ENCODE measurements at regions not wholly inside any gene's neighbourhood (a gene's known extent, or its start where the extent isn't known, plus 50 kb on each side); places are given as distances from the start of the nearest gene placed in this dataset.

DNA sequence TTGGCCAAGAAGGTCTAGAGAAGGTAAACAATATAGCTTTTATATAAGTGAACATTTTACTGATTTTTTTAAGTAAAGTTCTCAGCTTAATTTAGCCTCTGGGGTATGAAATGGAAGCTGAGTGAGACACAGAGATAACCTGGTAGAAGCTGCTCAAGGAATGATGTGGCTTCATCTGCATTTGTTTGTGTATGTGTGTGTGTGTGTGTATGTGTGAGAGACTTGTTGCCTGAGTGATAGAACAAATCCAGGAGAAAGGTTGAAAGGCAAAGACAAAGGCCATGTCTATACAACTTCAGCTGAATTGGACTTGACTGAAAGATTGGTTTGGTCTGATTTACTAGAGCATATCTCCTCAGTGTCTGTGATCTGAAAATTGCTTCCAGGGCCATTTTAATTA is 63.6 kb downstream of the PCDH7 start:
- DNase-seq (ENCODE audit: low spot score): no peak

DNA sequence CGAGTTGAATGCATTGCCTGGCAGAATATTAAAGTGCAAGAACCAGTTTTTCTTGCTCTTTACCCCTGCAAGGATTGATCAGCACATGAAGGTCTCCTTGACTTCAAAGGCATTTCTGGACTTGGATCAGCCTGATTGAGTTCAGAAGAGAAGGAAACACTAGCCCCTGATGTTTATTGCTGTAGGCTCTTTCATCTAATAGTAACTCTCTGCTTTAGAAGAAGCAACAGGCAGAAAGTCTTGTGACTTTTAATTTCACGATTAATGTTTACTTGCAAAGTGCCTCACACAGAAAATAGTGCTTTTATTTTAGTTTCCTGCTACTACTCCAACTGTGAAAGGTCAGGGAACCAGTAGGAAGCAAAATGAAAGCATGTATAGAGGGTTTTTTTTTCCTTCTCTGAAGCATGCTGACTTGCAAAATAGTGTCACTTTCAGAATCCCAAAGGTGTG is 69.1 kb downstream of the PCDH7 start:
- DNase-seq (ENCODE audit: low spot score): no peak

DNA sequence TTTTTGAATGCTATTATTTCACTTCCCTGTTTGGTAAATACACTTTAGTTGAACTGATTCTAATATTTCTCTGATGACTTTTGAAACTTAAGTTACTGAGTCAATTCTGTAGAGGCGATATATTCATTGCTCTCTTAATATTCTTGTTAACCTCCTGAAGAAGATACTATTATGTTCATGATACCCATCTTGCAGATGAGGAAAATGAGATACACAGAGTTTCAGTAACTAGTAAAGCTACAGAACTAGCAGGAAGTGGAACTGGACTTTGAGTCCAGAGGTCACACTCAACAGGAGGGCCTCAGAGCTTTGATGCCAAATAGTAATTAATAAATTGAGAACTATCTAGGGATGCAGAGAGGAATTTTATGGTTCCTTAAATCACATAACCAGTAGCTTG is 70.0 kb downstream of the PCDH7 start:
- no peak for DNase-seq (ENCODE audit: low spot score)

DNA sequence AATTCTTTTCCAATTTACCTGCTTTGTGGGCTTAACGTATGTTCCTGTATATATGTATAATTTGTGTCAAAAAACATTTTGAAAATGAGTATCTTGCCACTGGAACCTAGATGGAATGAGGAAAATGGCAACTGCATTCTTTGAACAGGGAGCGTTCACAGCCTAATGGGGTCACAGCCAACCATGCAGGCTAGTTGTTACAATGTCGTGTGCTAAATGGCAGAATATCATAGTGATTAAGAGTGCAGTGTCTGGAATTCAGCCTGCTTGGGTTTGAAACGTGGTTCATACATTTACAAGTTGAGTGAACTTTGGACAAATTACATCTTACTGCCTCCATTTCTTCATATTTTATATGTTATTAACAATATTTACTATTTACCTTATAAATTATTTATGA is 70.8 kb downstream of the PCDH7 start:
- no peak for DNase-seq (ENCODE audit: low spot score)

DNA sequence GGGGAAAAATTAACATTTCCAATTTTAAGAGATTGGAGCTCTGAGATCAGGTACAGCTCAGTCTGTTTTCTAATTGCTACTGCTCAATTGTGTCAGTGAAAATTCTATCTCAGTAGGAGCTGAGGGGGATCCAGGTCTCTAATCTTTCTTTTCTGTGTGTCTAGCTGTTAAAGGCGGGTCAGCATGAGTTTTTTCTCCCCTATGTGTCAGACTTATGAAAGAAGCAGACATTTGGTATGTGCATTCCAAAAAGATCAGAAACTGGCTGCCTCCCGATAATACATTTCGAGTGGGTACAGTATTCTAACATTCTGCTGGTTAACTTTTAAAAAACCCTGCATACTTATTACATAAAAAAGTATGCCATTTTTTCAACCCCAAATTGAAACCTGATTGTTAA is 72.4 kb downstream of the PCDH7 start:
- no peak for DNase-seq (ENCODE audit: low spot score)

DNA sequence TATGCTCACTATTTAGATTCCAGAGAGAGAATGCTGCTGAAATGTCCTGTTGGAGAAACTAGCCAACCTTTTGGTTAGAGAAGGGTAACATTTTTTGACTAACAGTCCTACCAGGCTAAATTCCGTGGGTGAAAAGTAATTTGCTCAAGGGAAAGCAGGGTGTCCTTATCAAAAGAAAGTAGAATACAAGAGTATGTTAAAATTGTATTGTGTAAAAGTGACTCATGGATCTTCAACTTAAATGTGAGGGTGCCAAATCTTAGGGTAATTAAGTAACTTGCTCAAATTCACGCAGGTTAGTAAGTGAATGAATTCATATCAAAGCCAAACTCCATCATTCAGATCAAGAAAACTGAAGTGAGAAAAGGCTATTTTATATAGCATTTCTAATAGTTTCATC is 81.7 kb downstream of the PCDH7 start:
- DNase-seq (ENCODE audit: low spot score): no peak

DNA sequence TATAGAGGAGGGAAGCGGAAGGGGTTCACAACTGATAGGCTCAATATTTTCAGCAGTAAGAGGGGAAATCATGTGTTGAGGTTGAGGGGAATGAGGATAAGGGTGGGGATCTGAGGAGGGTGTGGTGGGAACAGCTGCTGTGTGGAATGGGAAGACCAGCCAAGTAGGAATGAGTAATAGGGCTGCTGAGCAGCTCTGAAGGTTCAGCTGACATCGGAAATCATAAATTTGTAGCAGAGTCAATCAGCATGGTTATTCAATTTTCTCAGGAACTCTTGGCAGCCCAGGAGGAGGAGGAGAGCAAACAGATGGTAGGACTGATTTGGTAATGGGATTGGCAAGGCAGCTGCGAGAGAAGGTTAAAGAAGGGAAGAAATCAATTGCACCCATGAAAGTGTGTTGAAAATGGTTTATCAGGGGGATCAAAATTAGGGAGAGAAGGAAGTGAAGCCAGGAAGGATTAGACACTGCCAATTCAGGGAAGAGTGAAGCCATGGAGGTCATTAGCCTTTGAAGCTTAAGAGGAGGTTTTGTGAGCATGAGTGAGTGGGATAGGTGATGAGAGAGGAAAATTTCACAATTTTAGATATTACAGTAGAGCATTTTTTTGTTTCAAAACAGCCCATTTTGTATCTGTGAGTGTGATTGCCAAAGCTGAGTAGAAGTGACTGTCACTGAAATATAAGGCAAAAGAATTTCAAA is 82.6 kb downstream of the PCDH7 start:
- no peak for DNase-seq (ENCODE audit: low spot score)

DNA sequence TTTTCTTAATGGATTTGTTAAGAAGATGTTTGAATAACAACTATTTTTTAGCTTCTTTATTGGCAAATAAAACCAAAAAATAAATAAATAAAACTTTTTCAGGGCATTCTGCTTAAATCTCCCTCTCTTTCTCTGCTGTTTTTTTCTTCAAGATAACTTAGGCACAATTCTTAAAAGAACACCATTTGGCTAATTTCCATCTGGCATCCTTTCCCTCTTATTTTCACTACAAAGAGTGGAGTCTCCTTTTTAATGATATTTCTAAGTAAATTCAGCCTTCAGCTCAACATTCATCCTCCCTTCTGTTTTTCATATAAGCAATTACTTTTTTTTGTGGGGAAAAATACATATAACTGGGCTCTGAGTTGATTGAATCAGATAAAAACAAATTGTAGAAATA is 88.1 kb downstream of the PCDH7 start:
- DNase-seq (ENCODE audit: low spot score): no peak

DNA sequence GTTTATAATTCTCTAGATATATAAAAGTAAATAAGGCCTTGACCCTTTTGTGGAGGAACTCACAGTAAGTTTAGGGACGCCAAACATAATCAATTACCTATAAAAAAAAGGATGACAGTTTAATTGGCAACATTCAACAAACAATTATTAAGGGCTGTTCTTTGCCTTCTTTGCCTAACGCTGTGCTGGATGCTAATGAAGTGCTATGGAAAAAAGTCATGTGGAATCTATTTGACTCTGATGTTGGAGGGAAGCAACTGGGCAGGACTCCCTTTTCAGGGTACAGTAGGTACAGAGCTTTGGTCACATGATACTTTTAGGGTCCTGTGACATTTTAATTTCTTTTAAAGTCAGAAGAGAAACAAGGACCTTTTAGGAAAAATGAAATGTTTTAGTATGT is 91.1 kb downstream of the PCDH7 start:
- no peak for DNase-seq (ENCODE audit: low spot score)

DNA sequence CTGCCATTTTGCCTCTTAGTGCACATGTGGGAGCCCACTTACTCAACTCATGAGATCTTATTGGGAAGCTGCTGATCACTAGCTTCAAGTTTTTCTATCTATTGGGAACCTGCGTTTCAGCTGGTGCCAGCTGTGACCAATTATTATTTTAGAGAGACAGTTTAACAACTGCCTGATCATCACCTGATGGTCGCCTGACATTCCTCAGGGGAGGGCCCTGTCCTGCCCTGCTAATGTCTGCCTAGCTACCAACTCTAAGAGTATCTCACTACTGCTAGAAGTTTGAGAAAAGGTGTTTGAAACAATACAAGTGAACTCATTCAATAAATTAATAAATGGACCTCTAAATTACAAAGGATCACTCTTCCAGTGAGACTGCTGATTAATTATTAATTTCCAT is 95.5 kb downstream of the PCDH7 start:
- no peak for DNase-seq (ENCODE audit: low spot score)

DNA sequence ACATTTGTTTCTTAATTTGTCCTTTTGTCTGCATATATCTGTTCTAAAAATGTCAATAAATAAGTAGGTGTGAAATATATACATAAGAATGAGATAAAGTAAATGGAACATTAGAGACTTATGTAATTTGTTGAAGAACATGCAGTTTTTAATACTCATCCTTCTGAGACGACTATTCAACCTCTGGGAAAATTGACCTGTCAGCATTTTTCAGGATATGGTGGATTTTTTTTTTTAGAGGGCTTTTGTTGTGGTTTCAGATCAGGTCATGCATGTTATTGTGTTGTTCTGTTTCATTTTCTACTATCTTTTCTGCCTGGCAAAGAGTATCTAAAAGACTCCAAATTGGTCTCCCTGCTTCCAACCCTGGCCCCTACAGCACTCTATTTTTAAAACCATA is 97.3 kb downstream of the PCDH7 start:
- no peak for DNase-seq (ENCODE audit: low spot score)

DNA sequence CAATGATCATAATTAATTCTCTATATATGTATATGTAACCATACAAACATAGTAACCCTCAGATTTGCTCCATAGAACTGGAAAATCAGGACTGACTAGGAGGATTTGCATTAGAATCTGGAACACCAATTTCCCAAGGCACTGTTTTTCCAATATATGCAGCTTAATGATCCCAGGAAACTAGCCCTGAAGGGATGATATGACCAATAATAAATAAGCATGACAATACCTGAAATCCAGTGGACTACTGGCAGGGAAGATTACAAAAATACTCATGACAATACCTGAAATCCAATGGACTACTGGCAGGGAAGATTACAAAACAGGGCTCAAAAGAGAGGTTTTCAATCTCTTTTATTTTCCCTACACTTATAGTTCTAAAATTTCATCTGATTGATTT is 98.4 kb downstream of the PCDH7 start:
- DNase-seq (ENCODE audit: low spot score): no peak

DNA sequence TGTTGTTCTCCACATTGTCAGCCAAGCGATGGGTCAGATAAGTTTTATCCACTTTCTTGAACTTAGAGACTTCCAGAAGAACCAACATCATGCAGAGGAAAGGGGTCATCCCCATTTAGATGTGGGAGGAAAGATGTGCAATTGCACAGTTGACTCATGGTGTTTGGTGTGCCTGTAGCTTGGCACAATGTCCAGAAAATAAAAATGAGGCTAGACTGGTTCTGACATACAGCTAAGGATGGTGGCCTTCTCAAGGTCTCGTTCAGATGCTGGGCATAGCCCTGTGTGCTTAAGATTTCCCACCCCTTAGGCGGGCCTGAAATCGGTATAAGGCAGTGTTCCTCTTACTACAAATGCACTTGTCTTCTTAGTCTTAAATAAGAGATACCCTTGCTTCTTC is 101.1 kb downstream of the PCDH7 start:
- no peak for DNase-seq (ENCODE audit: low spot score)

DNA sequence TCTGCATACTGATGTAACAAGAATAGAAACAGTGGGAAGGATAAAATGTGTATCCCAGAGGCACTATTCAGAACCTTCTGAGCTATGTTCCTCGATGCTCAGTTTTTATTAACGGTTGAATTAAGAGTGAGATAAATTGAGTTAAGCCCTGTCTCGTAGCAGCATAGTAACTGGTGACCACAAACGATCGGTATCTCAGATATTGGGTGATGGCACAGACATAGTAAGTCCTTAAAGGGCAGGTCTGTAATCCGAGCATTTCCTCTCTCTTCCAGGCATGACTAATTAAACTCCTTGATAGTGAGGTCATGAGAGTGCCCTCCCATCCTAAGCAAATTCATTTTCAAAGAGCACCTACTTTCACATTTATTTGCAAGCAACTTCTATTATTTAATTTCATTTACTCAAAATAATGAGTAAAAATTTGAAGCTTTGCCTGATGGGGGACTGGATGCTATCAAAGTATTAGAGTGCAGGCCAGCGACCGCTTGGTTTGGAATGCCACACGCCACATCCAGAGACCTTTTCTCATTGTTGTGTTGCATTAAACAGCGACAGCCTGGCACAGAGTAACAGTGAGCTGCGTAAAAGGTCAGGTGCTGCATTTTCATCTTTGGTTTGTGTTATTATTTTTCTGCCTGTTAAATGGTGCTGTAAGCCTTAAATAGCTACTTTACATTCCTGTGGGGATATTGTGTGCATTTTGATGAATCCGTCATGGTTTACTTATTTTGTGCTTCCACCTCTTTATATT is 101.9 kb downstream of the PCDH7 start:
- no peak for DNase-seq (ENCODE audit: low spot score)

DNA sequence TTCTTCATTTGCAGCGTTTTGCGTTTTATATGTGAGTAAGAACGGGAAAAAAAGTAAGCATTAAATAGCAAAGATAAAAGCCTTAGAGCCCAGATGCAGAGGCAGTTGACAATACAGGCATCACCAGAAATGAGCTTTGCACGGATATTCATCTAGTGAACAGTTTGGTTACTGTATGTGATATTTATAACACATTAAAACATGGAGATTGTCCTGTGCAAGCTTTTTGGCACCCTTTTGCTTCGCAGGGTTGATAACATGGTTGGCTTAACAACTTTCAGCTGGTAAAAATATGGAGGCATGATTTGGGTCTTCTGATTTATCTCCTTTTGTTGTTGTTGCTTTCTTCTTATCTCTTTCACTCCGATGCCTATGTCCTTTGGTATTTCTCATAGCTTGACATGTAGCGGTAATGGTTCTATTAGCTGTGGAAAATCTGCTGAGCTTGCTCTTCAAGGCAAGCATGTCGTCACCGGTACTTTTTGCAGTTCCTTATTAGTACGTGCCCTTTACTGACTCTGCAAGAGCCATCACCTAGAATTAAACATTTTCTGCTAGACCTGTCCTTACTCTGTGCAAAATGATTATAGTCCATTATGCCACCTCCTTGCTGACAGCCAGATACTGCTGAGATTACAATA is 102.9 kb downstream of the PCDH7 start:
- no peak for DNase-seq (ENCODE audit: low spot score)

DNA sequence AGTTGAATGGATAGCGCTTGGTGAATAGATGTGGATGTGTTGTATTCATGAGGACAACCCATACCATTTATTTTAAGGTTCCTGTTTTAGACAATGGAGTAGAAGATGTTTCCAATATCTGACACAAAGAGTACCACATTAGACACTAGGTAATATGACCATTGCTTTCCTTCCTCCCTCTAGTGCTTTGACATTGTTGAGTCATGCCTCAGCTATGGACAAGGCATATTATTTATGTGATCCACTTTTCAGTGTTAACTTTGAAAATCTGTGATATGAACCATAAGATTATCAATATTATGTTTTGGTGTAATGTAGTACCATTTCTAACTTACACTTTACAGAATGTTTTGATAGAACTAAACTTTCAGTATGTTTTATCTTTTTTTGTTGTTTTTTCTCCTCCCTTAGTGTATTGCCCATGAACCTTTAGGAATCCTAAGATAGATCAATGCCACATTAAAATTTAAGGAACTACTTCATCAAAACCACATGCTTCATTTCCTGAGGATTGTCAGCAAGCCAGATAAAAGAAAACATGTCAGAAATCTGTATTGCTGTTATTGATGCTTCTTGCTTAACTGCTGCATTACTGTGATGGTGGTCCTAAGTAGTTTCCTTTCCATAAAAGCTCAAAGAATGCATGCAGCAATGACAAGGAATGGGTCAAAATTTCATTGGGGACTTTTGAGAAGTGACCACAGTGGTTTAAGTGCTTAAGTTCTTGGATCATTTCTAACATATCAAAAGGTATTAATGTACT is 105.0 kb downstream of the PCDH7 start:
- no peak for DNase-seq (ENCODE audit: low spot score)

DNA sequence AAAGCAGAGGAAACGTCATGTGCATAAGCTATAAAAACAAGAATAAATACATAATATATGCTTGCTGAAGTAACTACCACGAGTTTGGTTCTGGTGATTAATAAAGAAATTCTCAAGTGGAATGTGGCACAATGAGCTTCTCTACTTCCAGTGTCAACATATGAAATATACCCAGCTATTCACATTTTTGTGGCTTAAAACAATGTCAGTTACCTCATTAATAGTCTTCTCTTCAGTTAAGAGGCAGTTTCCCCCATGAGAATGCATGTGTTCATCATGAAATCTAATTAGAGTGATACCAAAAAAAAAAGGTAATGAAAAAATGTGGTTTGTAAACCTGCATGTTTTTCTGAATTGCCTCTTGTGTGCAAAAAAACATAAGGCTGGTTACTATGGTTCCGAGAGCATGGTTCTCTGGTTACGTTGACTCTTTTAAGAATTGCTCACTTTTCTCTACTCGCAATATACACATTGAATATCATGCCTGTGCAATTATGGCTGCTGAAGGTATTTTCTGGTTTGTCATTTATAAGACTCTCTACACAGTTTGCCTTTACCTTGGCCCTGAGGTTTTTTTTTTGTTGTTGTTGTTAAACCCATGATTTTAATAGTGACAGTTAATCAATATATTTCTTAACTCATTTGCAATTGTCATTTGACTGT is 108.2 kb downstream of the PCDH7 start:
- DNase-seq (ENCODE audit: low spot score): no peak

DNA sequence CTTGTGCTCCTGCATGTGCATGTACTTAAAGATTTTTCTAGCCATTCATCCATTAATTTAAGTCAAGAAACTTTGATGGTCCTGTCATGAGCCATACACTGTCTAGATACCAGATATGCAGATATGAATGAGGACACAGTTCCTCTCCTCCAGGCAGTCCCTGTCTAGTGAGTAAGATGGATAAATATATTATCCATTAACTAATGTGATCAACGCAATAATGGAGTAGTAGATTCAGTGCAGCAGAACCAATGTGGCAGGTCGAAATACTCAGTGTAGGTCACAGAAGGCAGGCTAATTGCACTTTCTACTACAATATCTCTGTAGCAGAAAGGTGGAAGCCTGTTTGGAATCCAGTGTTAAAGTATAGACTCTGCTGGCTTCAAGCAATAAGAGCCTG is 112.5 kb downstream of the PCDH7 start:
- DNase-seq (ENCODE audit: low spot score): no peak

DNA sequence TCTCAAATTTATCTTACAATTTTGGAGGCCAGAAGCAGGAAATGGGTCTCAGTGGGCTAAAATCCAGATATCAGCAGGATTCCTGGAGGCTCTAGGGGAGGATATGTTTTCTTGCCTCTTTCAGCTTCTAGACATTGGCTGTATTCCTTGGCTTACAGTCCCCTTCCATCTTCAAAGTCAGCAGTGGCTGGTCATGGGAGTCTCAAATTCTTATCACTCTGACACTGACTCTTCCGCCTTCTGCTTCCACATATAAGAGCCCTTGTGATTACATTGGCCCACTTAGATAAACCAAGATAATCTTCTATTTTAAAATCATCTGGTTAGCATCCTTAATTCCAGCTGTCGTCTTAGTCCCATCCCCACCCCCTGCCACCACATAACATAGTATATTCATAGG is 113.0 kb downstream of the PCDH7 start:
- no peak for DNase-seq (ENCODE audit: low spot score)

DNA sequence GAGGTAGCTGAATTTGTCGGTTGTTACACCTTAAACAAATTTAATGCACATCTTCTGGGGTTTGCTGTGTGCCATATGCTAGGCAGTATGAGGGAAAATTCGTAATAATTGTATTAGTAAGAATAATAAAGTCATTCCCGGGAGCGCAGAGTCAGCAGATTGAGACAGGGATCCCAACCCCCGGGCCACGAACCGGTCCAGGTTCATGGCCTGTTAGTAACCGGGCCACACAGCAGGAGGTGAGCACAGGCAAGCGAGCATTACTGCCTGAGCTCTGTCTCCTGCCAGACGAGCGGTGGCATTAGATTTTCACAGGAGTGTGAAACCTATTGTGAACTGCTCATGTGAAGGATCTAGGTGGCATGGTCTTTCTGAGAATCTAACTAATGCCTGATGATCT is 114.9 kb downstream of the PCDH7 start:
- no peak for DNase-seq (ENCODE audit: low spot score)

DNA sequence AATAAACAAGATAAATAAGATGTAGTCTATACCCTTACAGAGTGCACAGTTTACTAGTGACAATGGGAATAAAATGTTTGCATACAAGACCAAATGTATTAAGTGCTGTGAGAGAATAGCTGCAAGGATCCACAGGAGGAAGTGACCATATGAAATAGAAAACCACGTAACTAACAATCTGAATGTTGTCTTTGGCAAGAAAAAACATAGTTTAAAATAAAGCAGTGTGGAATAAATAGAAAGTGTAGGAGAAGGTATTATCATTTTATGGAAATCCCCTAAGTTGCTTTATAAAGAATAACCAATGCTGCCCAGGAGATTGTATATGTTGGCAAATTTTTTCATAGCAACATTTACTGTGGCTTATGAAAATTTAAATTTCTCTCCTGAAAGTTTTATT is 116.1 kb downstream of the PCDH7 start:
- no peak for DNase-seq (ENCODE audit: low spot score)

DNA sequence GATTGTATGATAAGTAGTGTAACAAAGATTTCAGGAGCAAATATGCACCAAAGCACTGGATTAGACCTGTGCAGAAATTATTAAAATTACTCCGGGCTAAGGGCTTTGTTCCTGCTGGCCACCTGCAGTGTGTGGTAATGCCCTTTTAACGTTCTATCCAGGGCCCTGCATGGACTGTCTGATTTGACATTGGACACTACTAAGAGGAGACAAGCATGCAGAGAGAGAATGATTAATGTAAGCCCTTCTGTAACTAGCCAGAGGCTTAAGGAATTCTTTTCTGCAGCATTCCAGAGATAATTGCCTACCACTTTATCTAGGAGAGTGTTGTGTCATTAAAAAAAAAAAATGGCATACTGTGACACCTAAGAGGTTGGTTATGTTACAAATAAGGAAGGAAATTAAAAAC is 117.0 kb downstream of the PCDH7 start:
- DNase-seq (ENCODE audit: low spot score): no peak
